IMR-90 (cell line): ENCODE measurements at regions not wholly inside any gene's neighbourhood (a gene's known extent, or its start where the extent isn't known, plus 50 kb on each side); places are given as distances from the start of the nearest gene placed in this dataset.

Experiments
- ATAC-seq: fragments of 200-7000 bp; cut with Tn5 transposase; 2 replicates; pipeline ENCODE4 v1.9.1; 2020; ENCODE audit warnings: low read depth, mild to moderate bottlenecking, moderate library complexity
- BruUV-seq: library from RNA; stranded (reverse); fragments of 400-500 nt; replicated peaks from 2 replicates; lab custom pipeline; 2021; lab: Mats Ljungman, UMichigan
- CTCF ChIA-PET: fragments of 300-600 bp; formaldehyde crosslinking; extraction: SDS; loops from one replicate; lab custom pipeline; 2021; ENCODE audit warnings: antibody characterized with exemption; lab: Yijun Ruan, JAX
- POLR2A ChIA-PET: fragments of 300-600 bp; sonication (Branson Sonifier 250); formaldehyde crosslinking; loops from one replicate; lab custom pipeline; 2022; ENCODE audit warnings: antibody characterized with exemption; ENCODE audit not compliant: unreplicated experiment; lab: Charles Lee
- DNase-seq: peaks from one replicate; pipeline ENCODE4 v3.0.0; 2013
- H2AFZ ChIP-seq: replicated peaks from 2 replicates; pipeline ENCODE3; 2013; ENCODE audit warnings: low read length, mild to moderate bottlenecking; ENCODE audit not compliant: poor library complexity
- H2AK5ac ChIP-seq: 2 replicates; pipeline ENCODE4 v1.6.1; 2013; ENCODE audit warnings: low read depth, low read length, inconsistent platforms
- H2AK9ac ChIP-seq: replicated peaks from 2 replicates; pipeline ENCODE3; 2013; ENCODE audit warnings: mild to moderate bottlenecking, low read depth, low read length, moderate library complexity; ENCODE audit not compliant: poor library complexity
- H2BK120ac ChIP-seq: 2 replicates; pipeline ENCODE4 v1.6.1; 2013; ENCODE audit warnings: low read depth, low read length, inconsistent platforms
- H2BK15ac ChIP-seq: 3 replicates; pipeline ENCODE4 v1.6.1; 2013; ENCODE audit warnings: low read depth, low read length, inconsistent platforms
- H2BK20ac ChIP-seq: 2 replicates; pipeline ENCODE4 v1.6.1; 2013; ENCODE audit warnings: low read depth, mild to moderate bottlenecking, inconsistent platforms, low read length, moderate library complexity
- H2BK5ac ChIP-seq: 2 replicates; pipeline ENCODE4 v1.6.1; 2013; ENCODE audit warnings: mild to moderate bottlenecking, low read depth, low read length, inconsistent platforms; ENCODE audit not compliant: poor library complexity, severe bottlenecking
- H3K14ac ChIP-seq: replicated peaks from 2 replicates; pipeline ENCODE4 v1.6.1; 2013; ENCODE audit warnings: low read depth, low read length, inconsistent platforms
- H3K18ac ChIP-seq: 2 replicates; pipeline ENCODE4 v1.6.1; 2013; ENCODE audit warnings: low read depth, low read length, control low read depth
- H3K23ac ChIP-seq: 2 replicates; pipeline ENCODE4 v1.6.1; 2013; ENCODE audit warnings: low read depth, low read length, inconsistent platforms
- H3K27ac ChIP-seq: 2 replicates; pipeline ENCODE4 v1.5.1; 2013; ENCODE audit warnings: mild to moderate bottlenecking, control low read depth, low read length; ENCODE audit not compliant: insufficient read depth
- H3K27me3 ChIP-seq: 2 replicates; pipeline ENCODE4 v1.6.1; 2013; ENCODE audit warnings: low read length; ENCODE audit not compliant: control insufficient read depth, insufficient read depth
- H3K36me3 ChIP-seq: 2 replicates; pipeline ENCODE4 v1.6.1; 2013; ENCODE audit warnings: low read length, mixed read lengths; ENCODE audit not compliant: control insufficient read depth, insufficient read depth
- H3K4ac ChIP-seq: 2 replicates; pipeline ENCODE4 v1.6.1; 2013; ENCODE audit warnings: low read depth, low read length, inconsistent platforms
- H3K4me1 ChIP-seq: 2 replicates; pipeline ENCODE4 v1.6.1; 2013; ENCODE audit warnings: low read length, mixed read lengths; ENCODE audit not compliant: control insufficient read depth, insufficient read depth
- H3K4me2 ChIP-seq: 2 replicates; pipeline ENCODE4 v1.6.1; 2013; ENCODE audit warnings: low read depth, mild to moderate bottlenecking, control low read depth, low read length, moderate library complexity
- H3K4me3 ChIP-seq: 2 replicates; pipeline ENCODE4 v1.5.1; 2013; ENCODE audit warnings: low read depth, mild to moderate bottlenecking, control low read depth, low read length, moderate library complexity; ENCODE audit not compliant: insufficient read depth
- H3K56ac ChIP-seq: 2 replicates; pipeline ENCODE4 v1.6.1; 2013; ENCODE audit warnings: low read length, inconsistent platforms; ENCODE audit not compliant: insufficient read depth; ENCODE audit errors: extremely low read depth
- H3K79me1 ChIP-seq, 2 experiments: 2 replicates each; pipeline ENCODE4 v1.6.1; 2013; ENCODE audit warnings: low read length in 2 of 2, inconsistent platforms in 1 of 2, low read depth in 1 of 2
- H3K9ac ChIP-seq: 2 replicates; pipeline ENCODE4 v1.6.1; 2013; ENCODE audit warnings: low read depth, low read length, control low read depth
- H3K9me1 ChIP-seq: 2 replicates; pipeline ENCODE4 v1.6.1; 2013; ENCODE audit warnings: low read length, inconsistent platforms; ENCODE audit not compliant: insufficient read depth
- H3K9me3 ChIP-seq: 2 replicates; pipeline ENCODE4 v1.6.1; 2013; ENCODE audit warnings: low read length; ENCODE audit not compliant: control insufficient read depth, insufficient read depth
- H4K20me1 ChIP-seq: 2 replicates; pipeline ENCODE4 v1.6.1; 2013; ENCODE audit warnings: low read length, inconsistent platforms; ENCODE audit not compliant: insufficient read depth
- H4K5ac ChIP-seq: 2 replicates; pipeline ENCODE4 v1.6.1; 2013; ENCODE audit warnings: mild to moderate bottlenecking, low read depth, low read length, control low read depth
- H4K8ac ChIP-seq, 2 experiments: 2 replicates each; pipeline ENCODE4 v1.6.1; 2013; ENCODE audit warnings: low read depth in 2 of 2, low read length in 2 of 2, control low read depth in 1 of 2, inconsistent platforms in 1 of 2
- H4K91ac ChIP-seq: 2 replicates; pipeline ENCODE4 v1.6.1; 2013; ENCODE audit warnings: low read depth, low read length, inconsistent platforms; ENCODE audit not compliant: insufficient read depth
- FOS ChIP-seq: fragments of 150-350 bp; IDR thresholded peaks from 2 replicates; pipeline ENCODE4 v1.6.1; 2016; ENCODE audit warnings: low read depth, low read length
- MAFK ChIP-seq: IDR thresholded peaks from 2 replicates; pipeline ENCODE4 v1.6.1; 2012; ENCODE audit warnings: low read depth, low read length, improper control_type of control experiment
- WGBS, 2 experiments: methylation state at CpG; one replicate each; pipeline versions ENCODE4 v1.1.5 to v1.1.7; 2013; ENCODE audit warnings: missing lambda C conversion rate in 2 of 2; ENCODE audit not compliant: insufficient read length in 1 of 2; ENCODE audit errors: extremely low coverage in 2 of 2; 5-methylcytosine and 5-hydroxymethylcytosine counted together
- dilution Hi-C: fragments of 300-500 bp; cut with HindIII; formaldehyde crosslinking; loops from one replicate; pipeline ENCODE4 v1.14.3; 2018; ENCODE audit warnings: low sequenced_read_pairs; ENCODE audit not compliant: unreplicated experiment
- in situ Hi-C: fragments of 300-500 bp; cut with MboI; formaldehyde crosslinking; loops from 3 replicates; pipeline ENCODE4 v1.14.3; 2019; ENCODE audit warnings: low sequenced_read_pairs, inconsistent platforms, mixed read lengths
- intact Hi-C: fragments of 100-400 bp; cut with micrococcal nuclease; formaldehyde crosslinking; loops from 2 replicates; pipeline ENCODE4 v1.10.0; 2022

GRCh38 chr9:82784589-82784988, 278.4 kb downstream of the RASEF start:
- POLR2A ChIA-PET: no interaction called here
- no peak overlapping the region for H4K91ac ChIP-seq
- no peak overlapping the region for H3K23ac ChIP-seq

More at GRCh38 chr9:82784589-82784988, 278.4 kb downstream of the RASEF start:
- Histone ChIP-seq H3K4me1 (no peaks in the 10 kb centered on the region), H2AFZ (no peak overlapping the region), H3K4me2 (no peak overlapping the region), H2AK5ac (no peak overlapping the region), H2BK5ac (no peak overlapping the region), H2AK9ac (no peak overlapping the region), H3K4ac (no peak overlapping the region), H3K56ac (no peak overlapping the region), H3K27me3 (no peaks in the 10 kb centered on the region; the same call in 1 of the 2 replicates), H3K4me3 (no peak overlapping the region), H2BK20ac (no peak overlapping the region), H2BK120ac (no peak overlapping the region), H3K18ac (no peak overlapping the region), H3K79me1 (no peaks in the 10 kb centered on the region), H4K20me1 (no peaks in the 10 kb centered on the region), H3K9me3 (no peaks in the 10 kb centered on the region), H4K8ac (no peak overlapping the region), H4K5ac (no peak overlapping the region), H3K14ac (no peak overlapping the region), H3K36me3 (no peaks in the 10 kb centered on the region), H3K9me1 (no peaks in the 10 kb centered on the region), H2BK15ac (no peak overlapping the region), H3K9ac (no peak overlapping the region), H3K27ac (no peak overlapping the region)
- CTCF ChIA-PET: no interaction called here
- no TSS peak for BruUV-seq
- intact Hi-C loops: no loop called here
- no peak for ATAC-seq
- dilution Hi-C loops: no loop called here
- WGBS, 2 experiments: no CpG with 5 or more reads among the region's 1 CpG
- TF ChIP-seq MAFK (peak; percentile 54), FOS (no peak)
- no peak for DNase-seq
- in situ Hi-C loops: no loop called here
